Fibroblast of lung (primary cell): ENCODE measurements at regions not wholly inside any gene's neighbourhood (a gene's known extent, or its start where the extent isn't known, plus 50 kb on each side); places are given as distances from the start of the nearest gene placed in this dataset.

Experiments used
- DNase-seq, 2 donors: peaks; one replicate each; pipeline versions ENCODE4 v3.0.0 to v3.0.0-alpha.2; 2010; ENCODE audit warnings: low read depth in 2 of 2
- H2AFZ ChIP-seq: 2 replicates; pipeline ENCODE4 v1.5.1; 2012; ENCODE audit warnings: low read length, control low read depth, inconsistent platforms
- H3K27ac ChIP-seq: 2 replicates; pipeline ENCODE4 v1.5.1; 2011; ENCODE audit warnings: low read length, control low read depth; ENCODE audit not compliant: insufficient read depth
- H3K27me3 ChIP-seq: 2 replicates; pipeline ENCODE4 v1.5.1; 2011; ENCODE audit warnings: mild to moderate bottlenecking, low read length; ENCODE audit not compliant: control insufficient read depth, insufficient read depth
- H3K36me3 ChIP-seq: 2 replicates; pipeline ENCODE4 v1.5.1; 2011; ENCODE audit warnings: low read length; ENCODE audit not compliant: control insufficient read depth, insufficient read depth
- H3K4me1 ChIP-seq: 2 replicates; pipeline ENCODE4 v1.5.1; 2011; ENCODE audit warnings: low read length; ENCODE audit not compliant: control insufficient read depth, insufficient read depth; ENCODE audit errors: extremely low read depth
- H3K4me2 ChIP-seq: 2 replicates; pipeline ENCODE4 v1.5.1; 2011; ENCODE audit warnings: low read length, control low read depth; ENCODE audit not compliant: insufficient read depth; ENCODE audit errors: extremely low read depth
- H3K4me3 ChIP-seq, 4 experiments: fragments of 200-600 bp in 1 of 4; sonication (generic) in 1 of 4; replicated peaks in 1 of 4; 2 replicates each; pipeline ENCODE4 v1.5.1; 2011 to 2016; ENCODE audit warnings: low read length in 4 of 4, low read depth in 3 of 4, mild to moderate bottlenecking in 3 of 4, control low read depth in 2 of 4, inconsistent platforms in 1 of 4, mixed read lengths in 1 of 4; ENCODE audit not compliant: insufficient read depth in 1 of 4; ENCODE audit errors: control extremely low read depth in 1 of 4
- H3K79me2 ChIP-seq: 2 replicates; pipeline ENCODE4 v1.5.1; 2012; ENCODE audit warnings: mild to moderate bottlenecking, low read length, inconsistent platforms; ENCODE audit not compliant: control insufficient read depth, insufficient read depth
- H3K9ac ChIP-seq: 2 replicates; pipeline ENCODE4 v1.5.1; 2011; ENCODE audit warnings: mild to moderate bottlenecking, low read length, control low read depth; ENCODE audit not compliant: insufficient read depth
- H3K9me3 ChIP-seq: 2 replicates; pipeline ENCODE4 v1.5.1; 2012; ENCODE audit warnings: low read depth, low read length; ENCODE audit not compliant: control insufficient read depth, insufficient read depth
- H4K20me1 ChIP-seq: 2 replicates; pipeline ENCODE4 v1.5.1; 2011; ENCODE audit warnings: low read length; ENCODE audit not compliant: control insufficient read depth, insufficient read depth; ENCODE audit errors: extremely low read depth
- EZH2 ChIP-seq: IDR thresholded peaks from 2 replicates; pipeline ENCODE4 v1.5.1; 2012; ENCODE audit warnings: low read length, control low read depth, mild to moderate bottlenecking; ENCODE audit errors: missing control alignments
- TF ChIP-seq, protein P1 (sequence below), 2 donors: IDR thresholded peaks in 1 of 2; conservative IDR thresholded peaks in 1 of 2; 1 replicate in 1 of 2; 2 replicates in 1 of 2; pipeline ENCODE4 v1.5.1; 2011 to 2012; ENCODE audit warnings: low read length in 2 of 2, control low read depth in 1 of 2, inconsistent platforms in 1 of 2, low read depth in 1 of 2, mild to moderate bottlenecking in 1 of 2

DNA sequence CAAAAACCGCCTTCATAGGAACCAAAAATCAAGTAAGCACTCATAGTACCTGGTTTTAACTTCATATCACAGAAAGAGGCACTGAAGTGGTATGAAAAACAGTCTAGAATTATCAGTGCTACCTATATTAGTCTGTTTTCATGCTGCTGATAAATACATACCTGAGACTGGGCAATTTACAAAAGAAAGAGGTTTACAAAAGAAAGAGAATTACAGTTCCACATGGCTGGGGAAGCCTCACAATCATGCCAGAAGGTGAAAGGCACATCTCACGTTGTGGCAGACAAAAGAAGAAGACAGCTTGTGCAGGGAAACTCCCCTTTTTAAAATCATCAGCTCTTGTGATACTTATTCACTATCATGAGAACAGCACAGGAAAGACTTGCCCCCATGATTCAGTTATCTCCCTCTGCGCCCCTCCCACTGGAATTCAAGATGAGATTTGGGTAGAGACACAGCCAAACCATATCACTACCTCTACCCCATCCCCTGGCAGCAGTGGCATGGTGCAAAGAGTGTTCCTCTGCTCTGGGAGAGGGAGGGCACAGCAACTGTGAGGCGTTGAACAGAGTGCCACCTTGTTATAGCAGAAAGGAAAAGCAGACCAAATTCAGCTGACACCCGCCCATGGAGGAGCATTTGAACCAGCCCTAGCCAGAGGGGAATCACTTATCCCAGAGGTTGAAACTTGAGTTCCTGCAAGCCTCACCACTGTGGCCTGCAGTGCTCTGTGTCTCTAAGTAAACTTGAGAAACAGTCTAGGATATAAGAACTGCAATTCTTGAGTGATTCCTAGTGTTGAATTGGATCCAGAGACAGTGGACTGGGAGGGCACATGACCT is 61.9 kb upstream of the PTPRZ1 start:
- Histone ChIP-seq H3K36me3 (no peaks in the 10 kb centered on the region), H4K20me1 (no peaks in the 10 kb centered on the region), H3K9me3 (no peaks in the 10 kb centered on the region), H3K79me2 (no peaks in the 10 kb centered on the region), H3K4me1 (no peaks in the 10 kb centered on the region), H3K4me3 (no peak overlapping the region), H3K4me2 (no peak overlapping the region), H3K27me3 (no peaks in the 10 kb centered on the region), H3K27ac (no peak overlapping the region), H3K9ac (no peak overlapping the region), H2AFZ (no peak overlapping the region)
- no peak for DNase-seq
- TF ChIP-seq, protein P1, sequence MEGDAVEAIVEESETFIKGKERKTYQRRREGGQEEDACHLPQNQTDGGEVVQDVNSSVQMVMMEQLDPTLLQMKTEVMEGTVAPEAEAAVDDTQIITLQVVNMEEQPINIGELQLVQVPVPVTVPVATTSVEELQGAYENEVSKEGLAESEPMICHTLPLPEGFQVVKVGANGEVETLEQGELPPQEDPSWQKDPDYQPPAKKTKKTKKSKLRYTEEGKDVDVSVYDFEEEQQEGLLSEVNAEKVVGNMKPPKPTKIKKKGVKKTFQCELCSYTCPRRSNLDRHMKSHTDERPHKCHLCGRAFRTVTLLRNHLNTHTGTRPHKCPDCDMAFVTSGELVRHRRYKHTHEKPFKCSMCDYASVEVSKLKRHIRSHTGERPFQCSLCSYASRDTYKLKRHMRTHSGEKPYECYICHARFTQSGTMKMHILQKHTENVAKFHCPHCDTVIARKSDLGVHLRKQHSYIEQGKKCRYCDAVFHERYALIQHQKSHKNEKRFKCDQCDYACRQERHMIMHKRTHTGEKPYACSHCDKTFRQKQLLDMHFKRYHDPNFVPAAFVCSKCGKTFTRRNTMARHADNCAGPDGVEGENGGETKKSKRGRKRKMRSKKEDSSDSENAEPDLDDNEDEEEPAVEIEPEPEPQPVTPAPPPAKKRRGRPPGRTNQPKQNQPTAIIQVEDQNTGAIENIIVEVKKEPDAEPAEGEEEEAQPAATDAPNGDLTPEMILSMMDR (conservative IDR thresholded peaks at IDR 0.05 in 1 of 2, IDR thresholded peaks at IDR 0.05 in 1 of 2; ENCODE audit: low read depth in 1 of 2, low read length in 2 of 2), result no peak
- no peak for TF ChIP-seq EZH2

DNA sequence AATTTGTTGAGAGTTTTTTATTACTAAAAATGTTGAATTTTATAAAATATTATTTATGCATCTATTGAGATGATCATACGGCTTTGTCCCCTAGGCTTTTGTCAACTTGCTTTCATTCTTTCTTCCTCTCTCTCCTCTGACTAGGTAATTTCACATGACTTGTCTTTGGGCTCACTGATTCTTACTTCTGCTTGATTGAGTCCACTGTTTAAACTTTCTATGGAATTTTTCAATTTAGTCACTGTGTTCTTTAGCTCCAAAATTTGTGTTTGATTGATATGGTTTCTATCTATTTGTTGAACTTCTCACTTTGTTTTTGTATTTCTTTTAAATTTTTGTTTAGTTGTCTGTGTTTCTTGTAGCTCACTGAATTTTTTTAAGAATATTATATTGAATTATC is 65.9 kb upstream of the PTPRZ1 start:
- no peak overlapping the region for H3K4me3 ChIP-seq
- no peaks in the 10 kb centered on the region for H3K36me3 ChIP-seq
- no peaks in the 10 kb centered on the region for H3K27me3 ChIP-seq
- H2AFZ ChIP-seq, result no peak overlapping the region
- no peaks in the 10 kb centered on the region for H4K20me1 ChIP-seq
- DNase-seq, result no peak
- H3K79me2 ChIP-seq, result no peaks in the 10 kb centered on the region
- H3K27ac ChIP-seq, result no peak overlapping the region
- no peaks in the 10 kb centered on the region for H3K9me3 ChIP-seq
- no peaks in the 10 kb centered on the region for H3K4me1 ChIP-seq
- TF ChIP-seq EZH2, result no peak
- TF ChIP-seq, protein P1 (conservative IDR thresholded peaks at IDR 0.05 in 1 of 2, IDR thresholded peaks at IDR 0.05 in 1 of 2; ENCODE audit: low read depth in 1 of 2, low read length in 2 of 2), result no peak
- H3K4me2 ChIP-seq, result no peak overlapping the region
- H3K9ac ChIP-seq, result no peak overlapping the region

DNA sequence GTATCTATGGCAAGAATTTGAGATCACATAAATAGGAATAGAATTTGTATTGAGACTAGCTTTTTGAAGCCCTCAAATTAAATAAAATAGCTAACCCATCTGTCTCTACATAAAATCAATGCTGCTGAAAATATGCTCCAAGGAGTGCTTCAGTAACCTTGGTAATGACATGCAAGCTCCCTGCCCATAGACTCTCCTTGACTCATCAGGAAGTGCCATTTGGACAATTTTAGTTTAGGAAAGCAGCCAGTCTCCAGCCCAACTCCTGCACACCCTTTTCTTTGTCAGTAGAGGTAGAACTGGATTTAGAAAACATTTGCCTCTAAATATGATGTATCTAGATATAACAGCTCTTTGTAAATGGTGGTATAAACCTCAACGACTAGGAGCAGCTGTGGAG is 69.9 kb upstream of the PTPRZ1 start:
- no peak overlapping the region for H3K4me2 ChIP-seq
- no peaks in the 10 kb centered on the region for H3K79me2 ChIP-seq
- H4K20me1 ChIP-seq, result no peaks in the 10 kb centered on the region
- peak in 1 of 2 donors; percentile 3 for DNase-seq
- no peak overlapping the region for H3K9ac ChIP-seq
- H3K4me3 ChIP-seq, result no peak overlapping the region
- no peaks in the 10 kb centered on the region for H3K4me1 ChIP-seq
- no peak overlapping the region for H2AFZ ChIP-seq
- no peak overlapping the region for H3K27ac ChIP-seq
- no peaks in the 10 kb centered on the region for H3K9me3 ChIP-seq
- TF ChIP-seq, protein P1 (conservative IDR thresholded peaks at IDR 0.05 in 1 of 2, IDR thresholded peaks at IDR 0.05 in 1 of 2; ENCODE audit: low read depth in 1 of 2, low read length in 2 of 2), result no peak
- TF ChIP-seq EZH2, result no peak
- H3K36me3 ChIP-seq, result no peaks in the 10 kb centered on the region
- H3K27me3 ChIP-seq, result no peaks in the 10 kb centered on the region
